Skin of body (tissue), 1 donor: ENCODE measurements at regions not wholly inside any gene's neighbourhood (a gene's known extent, or its start where the extent isn't known, plus 50 kb on each side); places are given as distances from the start of the nearest gene placed in this dataset.
"Not testable (repeated sequence)": the region's sequence is repeated elsewhere in the genome, so short reads cannot be mapped to it uniquely, and the experiment has no call there.

ENCODE experiments used
- DNase-seq: peaks from one replicate; lab custom pipeline; 2025; lab: John Stamatoyannopoulos, UW

GRCh38 chr2:166647935-166648334, 153.9 kb upstream of the SCN7A start:
- DNase-seq, result no peak

GRCh38 chr2:166643980-166644379, 149.9 kb upstream of the SCN7A start:
- DNase-seq, result no peak

- DNase-seq, result not testable (repeated sequence)
Observed at GRCh38 chr2:166641516-166641915, 147.5 kb upstream of the SCN7A start.

- no peak for DNase-seq
Observed at GRCh38 chr2:166637051-166637450, 143.0 kb upstream of the SCN7A start.

GRCh38 chr2:166634706-166635105, 140.7 kb upstream of the SCN7A start:
- no peak for DNase-seq

GRCh38 chr2:166632616-166633015, 138.6 kb upstream of the SCN7A start:
- DNase-seq, result peak; percentile 43

- DNase-seq, result no peak
Observed at GRCh38 chr2:166628478-166629136, 134.6 kb upstream of the SCN7A start.

GRCh38 chr2:166627893-166628292, 133.8 kb upstream of the SCN7A start:
- DNase-seq, result no peak

GRCh38 chr2:166625670-166626069, 131.6 kb upstream of the SCN7A start:
- DNase-seq, result no peak

GRCh38 chr2:166614503-166614902, 120.5 kb upstream of the SCN7A start:
- no peak for DNase-seq

- DNase-seq, result peak; percentile 5
Observed at GRCh38 chr2:166614029-166614428, 120.0 kb upstream of the SCN7A start.

GRCh38 chr2:166613226-166613625, 119.2 kb upstream of the SCN7A start:
- no peak for DNase-seq

GRCh38 chr2:166612214-166612613, 118.2 kb upstream of the SCN7A start:
- DNase-seq, result no peak

GRCh38 chr2:166610913-166611305, 116.9 kb upstream of the SCN7A start:
- no peak for DNase-seq

GRCh38 chr2:166610180-166610912, 116.3 kb upstream of the SCN7A start:
- no peak for DNase-seq

- no peak for DNase-seq
Observed at GRCh38 chr2:166609183-166609959, 115.3 kb upstream of the SCN7A start.

GRCh38 chr2:166607880-166608279, 113.8 kb upstream of the SCN7A start:
- no peak for DNase-seq

- no peak for DNase-seq
Observed at GRCh38 chr2:166593403-166593802, 99.4 kb upstream of the SCN7A start.

- DNase-seq, result no peak
Observed at GRCh38 chr2:166592750-166593149, 98.7 kb upstream of the SCN7A start.

GRCh38 chr2:166591226-166591625, 97.2 kb upstream of the SCN7A start:
- no peak for DNase-seq

- DNase-seq, result no peak
Observed at GRCh38 chr2:166573391-166573790, 79.3 kb upstream of the SCN7A start.

- DNase-seq, result no peak
Observed at GRCh38 chr2:166572937-166573336, 78.9 kb upstream of the SCN7A start.
